GM04504 (cell line): ENCODE measurements at regions not wholly inside any gene's neighbourhood (a gene's known extent, or its start where the extent isn't known, plus 50 kb on each side); places are given as distances from the start of the nearest gene placed in this dataset.
"Not testable (repeated sequence)": the region's sequence is repeated elsewhere in the genome, so short reads cannot be mapped to it uniquely, and the experiment has no call there.

Experiments
- DNase-seq: peaks from one replicate; pipeline ENCODE4 v3.0.0-alpha.2; 2012; ENCODE audit warnings: low read depth

GRCh38 chr11:97761175-97761574 lies 1259.6 kb upstream of the CNTN5 start:
- no peak for DNase-seq

- no peak for DNase-seq
Measured at GRCh38 chr11:97764193-97764592, 1256.6 kb upstream of the CNTN5 start.

- no peak for DNase-seq
Measured at GRCh38 chr11:97764605-97765004, 1256.1 kb upstream of the CNTN5 start.

- no peak for DNase-seq
Measured at GRCh38 chr11:97770570-97770969, 1250.2 kb upstream of the CNTN5 start.

- no peak for DNase-seq
Measured at GRCh38 chr11:97772705-97773104, 1248.0 kb upstream of the CNTN5 start.

GRCh38 chr11:97784388-97784787 lies 1236.4 kb upstream of the CNTN5 start:
- DNase-seq: not testable (repeated sequence)

- DNase-seq: no peak
Measured at GRCh38 chr11:97786961-97787360, 1233.8 kb upstream of the CNTN5 start.

GRCh38 chr11:97794876-97795275 lies 1225.9 kb upstream of the CNTN5 start:
- DNase-seq: no peak

GRCh38 chr11:97800891-97801290 lies 1219.9 kb upstream of the CNTN5 start:
- DNase-seq: no peak

- DNase-seq: no peak
Measured at GRCh38 chr11:97814325-97814959, 1206.3 kb upstream of the CNTN5 start.

GRCh38 chr11:97815667-97816066 lies 1205.1 kb upstream of the CNTN5 start:
- DNase-seq: no peak

- DNase-seq: no peak
Measured at GRCh38 chr11:97832451-97832850, 1188.3 kb upstream of the CNTN5 start.

- DNase-seq: no peak
Measured at GRCh38 chr11:97833412-97833811, 1187.3 kb upstream of the CNTN5 start.

- DNase-seq: no peak
Measured at GRCh38 chr11:97844016-97844415, 1176.7 kb upstream of the CNTN5 start.

GRCh38 chr11:97847730-97848129 lies 1173.0 kb upstream of the CNTN5 start:
- no peak for DNase-seq

- no peak for DNase-seq
Measured at GRCh38 chr11:97850701-97851100, 1170.0 kb upstream of the CNTN5 start.

- no peak for DNase-seq
Measured at GRCh38 chr11:97854357-97854756, 1166.4 kb upstream of the CNTN5 start.

GRCh38 chr11:97854877-97855276 lies 1165.9 kb upstream of the CNTN5 start:
- DNase-seq: no peak

- no peak for DNase-seq
Measured at GRCh38 chr11:97856666-97857065, 1164.1 kb upstream of the CNTN5 start.

GRCh38 chr11:97860237-97860636 lies 1160.5 kb upstream of the CNTN5 start:
- no peak for DNase-seq

- DNase-seq: no peak
Measured at GRCh38 chr11:97862021-97862420, 1158.7 kb upstream of the CNTN5 start.

GRCh38 chr11:97865424-97866012 lies 1155.2 kb upstream of the CNTN5 start:
- no peak for DNase-seq

GRCh38 chr11:97871816-97872215 lies 1148.9 kb upstream of the CNTN5 start:
- DNase-seq: no peak

- no peak for DNase-seq
Measured at GRCh38 chr11:97880209-97880608, 1140.5 kb upstream of the CNTN5 start.
